ENCODE measurements at regions not wholly inside any gene's neighbourhood (a gene's known extent, or its start where the extent isn't known, plus 50 kb on each side); places are given as distances from the start of the nearest gene placed in this dataset.

DNA sequence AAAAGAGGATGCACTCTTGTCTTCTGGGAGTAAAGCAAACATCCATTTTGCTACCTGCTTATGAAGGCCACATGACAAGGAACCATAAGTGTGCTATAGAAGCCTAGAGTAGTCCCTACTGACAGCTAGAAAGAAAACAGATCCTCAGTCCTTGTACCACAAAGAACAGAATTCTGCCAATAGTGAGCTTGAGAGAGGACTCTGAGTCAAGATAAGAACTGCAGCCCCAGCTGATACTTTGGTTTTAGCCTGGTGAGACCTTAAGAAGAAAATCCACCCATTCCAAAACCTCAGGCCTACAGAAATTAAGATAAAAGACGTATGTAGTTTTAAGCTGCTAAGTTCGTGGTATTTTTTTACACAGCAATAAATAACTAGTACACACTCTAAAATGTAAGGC lies 914.6 kb downstream of the PCDH19 start:
- Histone ChIP-seq H3K9ac (ENCODE audit: extremely low read depth, insufficient read length, low read length) (no peak overlapping the region), H3K18ac (ENCODE audit: insufficient read length, low read depth, low read length) (no peak overlapping the region), H2BK5ac (ENCODE audit: insufficient read length, low read length) (no peak overlapping the region), H3T11ph (ENCODE audit: low read length) (no peak overlapping the region), H2AK5ac (ENCODE audit: insufficient read length, low read length) (no peak overlapping the region), H2AFZ (ENCODE audit: low read length) (no peak overlapping the region), H3K79me1 (ENCODE audit: insufficient read depth, low read depth, low read length, poor library complexity, severe bottlenecking) (no peaks in the 10 kb centered on the region), H4K8ac (replicated peaks; ENCODE audit: insufficient read length, low read depth, low read length) (no peak overlapping the region), H2BK120ac (ENCODE audit: low read depth, low read length, poor library complexity, severe bottlenecking) (no peak overlapping the region), H2BK20ac (ENCODE audit: low read depth, low read length, poor library complexity, severe bottlenecking) (no peak overlapping the region), H3K27ac (ENCODE audit: insufficient read length, low read depth, low read length) (no peak overlapping the region), H3K23me2 (ENCODE audit: insufficient read length, low read depth, low read length, poor library complexity, severe bottlenecking) (no peaks in the 10 kb centered on the region), H4K20me1 (ENCODE audit: control insufficient read depth, insufficient read depth, insufficient read length) (no peaks in the 10 kb centered on the region), H4K91ac (ENCODE audit: insufficient read length, low read depth, low read length) (no peak overlapping the region), H3K14ac (ENCODE audit: insufficient read depth, low read length) (no peak overlapping the region), H3K4me1 (ENCODE audit: insufficient read depth, low read length) (no peaks in the 10 kb centered on the region), H3K9me3 (ENCODE audit: control insufficient read depth, low read depth, low read length) (no peaks in the 10 kb centered on the region), H2BK15ac (ENCODE audit: low read depth, low read length) (no peak overlapping the region), H3K23ac (ENCODE audit: insufficient read length, low read depth, low read length) (no peak overlapping the region), H3K79me2 (ENCODE audit: insufficient read depth, low read length) (no peaks in the 10 kb centered on the region), H4K5ac (ENCODE audit: insufficient read length, low read depth, low read length) (no peak overlapping the region), H3K56ac (ENCODE audit: insufficient read length, low read depth, low read length) (no peak overlapping the region), H3K27me3 (ENCODE audit: insufficient read depth, low read length) (no peaks in the 10 kb centered on the region), H3K4ac (ENCODE audit: low read depth, low read length) (no peak overlapping the region), H3K4me2 (ENCODE audit: insufficient read depth, insufficient read length, low read length) (no peak overlapping the region), H2BK12ac (ENCODE audit: insufficient read length, low read depth, low read length) (no peak overlapping the region)
- no peak overlapping the region for H3K27ac Mint-ChIP-seq
- H3K4me3 Mint-ChIP-seq, result no peak overlapping the region
- peaks cover 0 to 16% (median 8%) of the 10 kb centered on the region in 3 experiments; a peak in 3 of 7 replicates for H3K36me3 Mint-ChIP-seq (ENCODE audit: insufficient read depth in 1 of 3, low read depth in 3 of 3)
- H3K4me1 Mint-ChIP-seq, result no peaks in the 10 kb centered on the region
- no peak for DNase-seq
- no peaks in the 10 kb centered on the region; the same call in 1 of the 2 replicates for H3K27me3 Mint-ChIP-seq (ENCODE audit: low read depth)
- WGBS (ENCODE audit: extremely low coverage, insufficient read length, low lambda C conversion rate), result no CpG with 5 or more reads among the region's 2 CpGs
- peaks cover 13 to 18% of the 10 kb centered on the region in 2 experiments; a peak in 4 of 5 replicates for H3K9me3 Mint-ChIP-seq
- TF ChIP-seq, protein P1, sequence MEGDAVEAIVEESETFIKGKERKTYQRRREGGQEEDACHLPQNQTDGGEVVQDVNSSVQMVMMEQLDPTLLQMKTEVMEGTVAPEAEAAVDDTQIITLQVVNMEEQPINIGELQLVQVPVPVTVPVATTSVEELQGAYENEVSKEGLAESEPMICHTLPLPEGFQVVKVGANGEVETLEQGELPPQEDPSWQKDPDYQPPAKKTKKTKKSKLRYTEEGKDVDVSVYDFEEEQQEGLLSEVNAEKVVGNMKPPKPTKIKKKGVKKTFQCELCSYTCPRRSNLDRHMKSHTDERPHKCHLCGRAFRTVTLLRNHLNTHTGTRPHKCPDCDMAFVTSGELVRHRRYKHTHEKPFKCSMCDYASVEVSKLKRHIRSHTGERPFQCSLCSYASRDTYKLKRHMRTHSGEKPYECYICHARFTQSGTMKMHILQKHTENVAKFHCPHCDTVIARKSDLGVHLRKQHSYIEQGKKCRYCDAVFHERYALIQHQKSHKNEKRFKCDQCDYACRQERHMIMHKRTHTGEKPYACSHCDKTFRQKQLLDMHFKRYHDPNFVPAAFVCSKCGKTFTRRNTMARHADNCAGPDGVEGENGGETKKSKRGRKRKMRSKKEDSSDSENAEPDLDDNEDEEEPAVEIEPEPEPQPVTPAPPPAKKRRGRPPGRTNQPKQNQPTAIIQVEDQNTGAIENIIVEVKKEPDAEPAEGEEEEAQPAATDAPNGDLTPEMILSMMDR (conservative IDR thresholded peaks at IDR 0.05), result no peak

All from H9 (cell line).